ENCODE measurements at regions not wholly inside any gene's neighbourhood (a gene's known extent, or its start where the extent isn't known, plus 50 kb on each side); places are given as distances from the start of the nearest gene placed in this dataset.
A peak's percentile ranks its signal among the peaks of the same experiment; 100 is the strongest.

DNA sequence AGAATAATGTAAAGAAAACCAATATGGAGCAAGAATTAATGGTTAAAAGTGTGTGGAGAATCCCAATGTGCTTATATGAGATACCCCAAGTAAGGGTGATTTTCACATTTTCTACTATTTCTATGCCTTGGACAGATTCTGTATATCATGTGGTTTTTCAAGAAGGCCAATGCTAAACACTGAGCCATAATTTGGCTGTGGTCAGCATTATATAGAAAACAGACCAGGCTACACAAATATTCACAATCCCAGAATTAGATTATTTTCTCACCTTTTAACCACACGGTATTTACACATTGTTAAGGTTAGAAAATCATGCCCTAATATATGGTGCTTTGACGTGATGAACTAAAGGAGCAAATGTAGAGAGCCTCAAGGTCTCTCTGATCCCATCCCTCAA, 277.4 kb upstream of the LRATD1 start:
- Histone ChIP-seq H3K9me3 (ENCODE audit: control insufficient read depth, insufficient read depth, low read length) (no peaks in the 10 kb centered on the region), H3K4me3 (ENCODE audit: low read depth, low read length) (no peak overlapping the region), H3K27ac (ENCODE audit: low read depth, low read length) (no peak overlapping the region), H3K4me1 (ENCODE audit: control insufficient read depth, insufficient read depth, low read length) (no peaks in the 10 kb centered on the region), H3K36me3 (ENCODE audit: control insufficient read depth, insufficient read depth, low read length) (no peaks in the 10 kb centered on the region), H3K27me3 (ENCODE audit: control insufficient read depth, insufficient read depth, low read length) (no peaks in the 10 kb centered on the region)
- WGBS (ENCODE audit: insufficient coverage) = no CpG with 5 or more reads among the region's 2 CpGs
- no peak for DNase-seq (ENCODE audit: low read depth in 4 of 6, low spot score in 6 of 6)

DNA sequence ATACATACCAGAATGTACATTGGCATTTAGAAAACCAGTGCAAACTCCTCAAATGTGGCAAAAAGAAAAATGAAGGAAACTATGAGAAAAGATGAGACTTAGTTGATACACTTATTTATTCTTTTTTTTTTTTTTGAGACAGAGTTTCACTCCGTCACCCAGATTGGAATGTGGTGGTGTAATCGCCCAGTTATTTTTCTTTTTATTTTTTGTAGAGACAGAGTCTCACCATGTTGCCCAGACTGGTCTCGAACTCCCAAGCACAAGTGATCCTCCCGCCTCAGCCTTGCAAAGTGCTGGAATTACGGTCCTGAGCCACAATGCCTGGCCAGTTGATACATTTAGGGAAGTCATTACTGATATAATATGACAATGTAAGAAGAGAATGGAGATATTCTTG, 274.2 kb upstream of the LRATD1 start:
- H3K36me3 ChIP-seq (ENCODE audit: control insufficient read depth, insufficient read depth, low read length) = no peaks in the 10 kb centered on the region
- no peak overlapping the region for H3K4me3 ChIP-seq (ENCODE audit: low read depth, low read length)
- WGBS (ENCODE audit: insufficient coverage) = 100% methylated on average over 3 of the region's 5 CpGs
- no peaks in the 10 kb centered on the region for H3K27me3 ChIP-seq (ENCODE audit: control insufficient read depth, insufficient read depth, low read length)
- no peak overlapping the region for H3K27ac ChIP-seq (ENCODE audit: low read depth, low read length)
- no peaks in the 10 kb centered on the region for H3K9me3 ChIP-seq (ENCODE audit: control insufficient read depth, insufficient read depth, low read length)
- DNase-seq (ENCODE audit: low read depth in 4 of 6, low spot score in 6 of 6) = no peak
- H3K4me1 ChIP-seq (ENCODE audit: control insufficient read depth, insufficient read depth, low read length) = no peaks in the 10 kb centered on the region

DNA sequence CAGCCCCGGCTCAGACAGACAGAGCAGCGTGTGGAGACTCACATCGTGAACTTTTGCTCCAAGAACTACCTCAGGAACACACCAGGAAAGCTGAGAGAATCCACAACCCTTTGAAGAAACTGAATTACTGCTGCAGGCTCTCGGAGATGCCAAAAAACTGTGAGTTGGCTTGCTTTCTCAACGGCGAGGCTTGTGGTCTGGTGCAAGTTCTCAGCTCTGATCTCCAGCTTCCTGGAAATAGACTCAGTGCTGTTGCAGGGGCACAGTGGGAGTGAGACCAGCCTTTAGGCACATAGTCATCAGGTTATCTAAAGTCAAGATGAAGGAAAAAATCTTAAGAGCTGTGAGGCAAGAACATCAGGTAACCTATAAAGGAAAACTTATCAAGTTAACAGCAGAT, 273.7 kb upstream of the LRATD1 start:
- Histone ChIP-seq H3K9me3 (ENCODE audit: control insufficient read depth, insufficient read depth, low read length) (no peaks in the 10 kb centered on the region), H3K27ac (ENCODE audit: low read depth, low read length) (no peak overlapping the region), H3K27me3 (ENCODE audit: control insufficient read depth, insufficient read depth, low read length) (no peaks in the 10 kb centered on the region), H3K4me3 (ENCODE audit: low read depth, low read length) (no peak overlapping the region), H3K4me1 (ENCODE audit: control insufficient read depth, insufficient read depth, low read length) (no peaks in the 10 kb centered on the region), H3K36me3 (ENCODE audit: control insufficient read depth, insufficient read depth, low read length) (no peaks in the 10 kb centered on the region)
- 91% methylated on average over 6 of the region's 6 CpGs for WGBS (ENCODE audit: insufficient coverage)
- no peak for DNase-seq (ENCODE audit: low read depth in 4 of 6, low spot score in 6 of 6)

DNA sequence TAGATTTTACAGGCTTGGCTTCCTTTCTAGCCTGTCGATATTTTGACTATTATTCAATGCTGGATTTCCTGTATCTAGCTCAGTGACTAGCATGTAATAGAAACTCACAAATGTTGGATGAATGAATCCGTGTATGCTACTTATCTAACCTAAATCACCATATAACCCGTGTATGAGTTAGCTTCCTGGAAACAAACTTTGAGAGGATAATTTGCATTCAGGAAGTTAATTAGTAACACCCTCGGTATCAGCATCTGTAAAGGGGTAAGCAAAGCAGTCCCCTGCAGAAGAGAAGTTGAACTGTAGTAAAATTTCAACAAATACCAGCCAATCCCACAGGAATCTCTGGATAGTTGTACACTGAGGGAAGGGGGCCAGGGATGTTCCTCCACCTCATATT, 269.4 kb upstream of the LRATD1 start:
- no peak for DNase-seq (ENCODE audit: low read depth in 4 of 6, low spot score in 6 of 6)
- H3K4me1 ChIP-seq (ENCODE audit: control insufficient read depth, insufficient read depth, low read length) = no peaks in the 10 kb centered on the region
- H3K9me3 ChIP-seq (ENCODE audit: control insufficient read depth, insufficient read depth, low read length) = no peaks in the 10 kb centered on the region
- H3K36me3 ChIP-seq (ENCODE audit: control insufficient read depth, insufficient read depth, low read length) = no peaks in the 10 kb centered on the region
- no CpG with 5 or more reads among the region's 4 CpGs for WGBS (ENCODE audit: insufficient coverage)
- no peaks in the 10 kb centered on the region for H3K27me3 ChIP-seq (ENCODE audit: control insufficient read depth, insufficient read depth, low read length)
- no peak overlapping the region for H3K27ac ChIP-seq (ENCODE audit: low read depth, low read length)
- H3K4me3 ChIP-seq (ENCODE audit: low read depth, low read length) = no peak overlapping the region

DNA sequence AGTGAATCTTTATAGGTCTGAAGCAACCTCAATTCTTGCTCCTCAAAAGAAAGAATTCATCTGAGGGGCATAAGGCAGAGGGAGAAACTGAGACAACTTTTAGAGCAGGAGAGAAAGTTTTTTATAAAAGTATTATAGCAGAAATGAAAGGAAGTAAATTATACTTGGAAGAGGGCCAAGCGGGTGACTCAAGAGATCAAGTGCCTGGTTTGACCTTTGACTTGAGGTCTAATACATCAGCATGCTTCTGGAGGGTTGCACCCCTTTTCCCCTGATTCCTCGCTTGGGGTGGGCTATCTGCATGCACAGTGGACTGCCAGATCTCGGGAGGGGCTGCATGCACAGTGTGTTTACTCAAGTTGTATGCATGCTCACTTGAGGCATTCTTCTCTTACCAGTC, 268.5 kb upstream of the LRATD1 start:
- no peaks in the 10 kb centered on the region for H3K4me1 ChIP-seq (ENCODE audit: control insufficient read depth, insufficient read depth, low read length)
- H3K36me3 ChIP-seq (ENCODE audit: control insufficient read depth, insufficient read depth, low read length) = no peaks in the 10 kb centered on the region
- 100% methylated on average over 1 of the region's 3 CpGs for WGBS (ENCODE audit: insufficient coverage)
- no peak for DNase-seq (ENCODE audit: low read depth in 4 of 6, low spot score in 6 of 6)
- H3K27me3 ChIP-seq (ENCODE audit: control insufficient read depth, insufficient read depth, low read length) = no peaks in the 10 kb centered on the region
- no peak overlapping the region for H3K4me3 ChIP-seq (ENCODE audit: low read depth, low read length)
- no peaks in the 10 kb centered on the region for H3K9me3 ChIP-seq (ENCODE audit: control insufficient read depth, insufficient read depth, low read length)
- no peak overlapping the region for H3K27ac ChIP-seq (ENCODE audit: low read depth, low read length)

DNA sequence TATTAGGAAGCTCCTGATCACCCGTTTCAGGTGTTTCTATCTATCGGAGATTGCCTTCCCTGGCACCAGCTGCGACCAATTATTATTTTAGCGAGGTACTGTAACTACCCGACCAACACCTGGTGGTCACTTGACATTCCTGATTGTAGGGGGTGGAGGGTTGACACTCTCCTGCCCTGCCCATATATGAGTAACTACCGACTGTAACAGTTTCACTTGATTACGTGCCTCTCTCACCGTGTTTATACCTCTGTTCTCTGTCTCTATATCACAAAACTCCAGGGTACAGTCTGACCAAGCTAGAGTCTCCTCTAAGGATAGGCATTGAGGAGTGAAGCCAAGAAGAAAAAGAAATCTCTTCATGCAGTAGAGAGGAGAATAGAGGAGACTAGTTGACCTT, 268.0 kb upstream of the LRATD1 start:
- DNase-seq (ENCODE audit: low read depth in 4 of 6, low spot score in 6 of 6) = no peak
- no peaks in the 10 kb centered on the region for H3K4me1 ChIP-seq (ENCODE audit: control insufficient read depth, insufficient read depth, low read length)
- H3K27ac ChIP-seq (ENCODE audit: low read depth, low read length) = no peak overlapping the region
- H3K36me3 ChIP-seq (ENCODE audit: control insufficient read depth, insufficient read depth, low read length) = no peaks in the 10 kb centered on the region
- H3K9me3 ChIP-seq (ENCODE audit: control insufficient read depth, insufficient read depth, low read length) = no peaks in the 10 kb centered on the region
- 100% methylated on average over 2 of the region's 8 CpGs for WGBS (ENCODE audit: insufficient coverage)
- H3K27me3 ChIP-seq (ENCODE audit: control insufficient read depth, insufficient read depth, low read length) = no peaks in the 10 kb centered on the region
- H3K4me3 ChIP-seq (ENCODE audit: low read depth, low read length) = no peak overlapping the region

DNA sequence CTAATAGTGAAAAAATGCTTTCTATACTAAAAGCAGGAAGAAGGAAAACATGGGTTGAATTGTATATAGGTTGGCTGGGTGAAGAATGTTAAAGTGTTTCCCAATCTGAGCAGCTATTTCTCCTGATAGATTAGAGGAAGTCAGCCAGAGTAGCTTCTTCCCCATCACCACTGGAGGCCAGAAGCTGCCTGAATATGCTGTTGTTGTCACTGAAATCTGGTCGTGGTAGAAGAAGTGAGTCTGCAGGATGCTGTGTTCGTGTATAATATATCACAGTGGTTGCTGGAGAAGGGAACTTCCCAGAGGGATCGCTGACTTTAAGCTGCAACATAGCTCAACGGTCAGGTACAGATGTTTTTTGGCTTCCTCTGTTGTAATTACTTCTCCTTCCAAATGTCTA, 247.5 kb upstream of the LRATD1 start:
- 10% methylated on average over 2 of the region's 4 CpGs for WGBS (ENCODE audit: insufficient coverage)
- no peaks in the 10 kb centered on the region for H3K9me3 ChIP-seq (ENCODE audit: control insufficient read depth, insufficient read depth, low read length)
- H3K27me3 ChIP-seq (ENCODE audit: control insufficient read depth, insufficient read depth, low read length) = no peaks in the 10 kb centered on the region
- DNase-seq (ENCODE audit: low read depth in 4 of 6, low spot score in 6 of 6) = peak in 4 of 6 donors; percentile 7 to 82 (median 11)
- no peaks in the 10 kb centered on the region for H3K36me3 ChIP-seq (ENCODE audit: control insufficient read depth, insufficient read depth, low read length)
- no peaks in the 10 kb centered on the region for H3K4me1 ChIP-seq (ENCODE audit: control insufficient read depth, insufficient read depth, low read length)
- H3K4me3 ChIP-seq (ENCODE audit: low read depth, low read length) = no peak overlapping the region
- H3K27ac ChIP-seq (ENCODE audit: low read depth, low read length) = no peak overlapping the region

DNA sequence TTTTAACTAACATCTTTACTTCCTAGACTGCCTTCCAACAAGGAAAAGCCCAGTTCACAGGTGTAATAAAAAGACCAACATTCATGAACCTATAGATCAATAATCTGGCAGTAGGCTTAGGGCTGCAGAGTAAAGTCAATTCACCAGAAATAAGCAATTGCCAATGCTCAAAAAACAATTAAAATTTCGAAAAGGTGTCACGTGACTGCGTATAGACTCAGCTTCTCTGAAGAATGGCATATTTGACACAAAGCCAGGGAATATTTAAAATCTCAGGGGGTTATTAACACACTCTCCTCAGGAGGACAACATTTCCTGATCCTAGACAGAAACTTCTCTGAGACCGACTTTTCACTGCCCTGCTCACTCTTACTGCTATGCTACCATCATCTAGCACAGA, 245.2 kb upstream of the LRATD1 start:
- H3K27ac ChIP-seq (ENCODE audit: low read depth, low read length) = no peak overlapping the region
- no peaks in the 10 kb centered on the region for H3K9me3 ChIP-seq (ENCODE audit: control insufficient read depth, insufficient read depth, low read length)
- no peaks in the 10 kb centered on the region for H3K36me3 ChIP-seq (ENCODE audit: control insufficient read depth, insufficient read depth, low read length)
- WGBS (ENCODE audit: insufficient coverage) = 97% methylated on average over 4 of the region's 4 CpGs
- H3K27me3 ChIP-seq (ENCODE audit: control insufficient read depth, insufficient read depth, low read length) = no peaks in the 10 kb centered on the region
- no peak for DNase-seq (ENCODE audit: low read depth in 4 of 6, low spot score in 6 of 6)
- no peak overlapping the region for H3K4me3 ChIP-seq (ENCODE audit: low read depth, low read length)
- no peaks in the 10 kb centered on the region for H3K4me1 ChIP-seq (ENCODE audit: control insufficient read depth, insufficient read depth, low read length)

DNA sequence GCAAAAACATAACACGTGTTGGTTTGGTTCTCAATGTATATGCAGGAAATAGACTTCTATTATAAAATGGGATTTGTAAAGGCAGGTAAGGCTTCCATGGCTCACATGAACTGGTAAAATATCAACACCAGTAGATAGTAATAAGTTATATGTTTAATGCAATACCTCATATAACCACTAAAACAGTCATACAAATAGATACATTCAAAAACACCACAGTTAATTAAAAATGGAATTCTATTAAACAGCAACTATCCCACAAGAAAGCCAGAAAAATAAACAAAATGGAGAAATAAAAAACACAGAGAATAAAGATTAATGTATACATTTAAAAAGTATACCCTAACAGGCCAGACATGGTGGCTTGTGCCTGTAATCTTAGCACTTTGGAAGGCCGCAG, 243.8 kb upstream of the LRATD1 start:
- Histone ChIP-seq H3K27me3 (ENCODE audit: control insufficient read depth, insufficient read depth, low read length) (no peaks in the 10 kb centered on the region), H3K27ac (ENCODE audit: low read depth, low read length) (no peak overlapping the region), H3K9me3 (ENCODE audit: control insufficient read depth, insufficient read depth, low read length) (no peaks in the 10 kb centered on the region), H3K36me3 (ENCODE audit: control insufficient read depth, insufficient read depth, low read length) (no peaks in the 10 kb centered on the region), H3K4me3 (ENCODE audit: low read depth, low read length) (no peak overlapping the region), H3K4me1 (ENCODE audit: control insufficient read depth, insufficient read depth, low read length) (no peaks in the 10 kb centered on the region)
- WGBS (ENCODE audit: insufficient coverage) = no CpG with 5 or more reads among the region's 2 CpGs
- DNase-seq (ENCODE audit: low read depth in 4 of 6, low spot score in 6 of 6) = no peak

DNA sequence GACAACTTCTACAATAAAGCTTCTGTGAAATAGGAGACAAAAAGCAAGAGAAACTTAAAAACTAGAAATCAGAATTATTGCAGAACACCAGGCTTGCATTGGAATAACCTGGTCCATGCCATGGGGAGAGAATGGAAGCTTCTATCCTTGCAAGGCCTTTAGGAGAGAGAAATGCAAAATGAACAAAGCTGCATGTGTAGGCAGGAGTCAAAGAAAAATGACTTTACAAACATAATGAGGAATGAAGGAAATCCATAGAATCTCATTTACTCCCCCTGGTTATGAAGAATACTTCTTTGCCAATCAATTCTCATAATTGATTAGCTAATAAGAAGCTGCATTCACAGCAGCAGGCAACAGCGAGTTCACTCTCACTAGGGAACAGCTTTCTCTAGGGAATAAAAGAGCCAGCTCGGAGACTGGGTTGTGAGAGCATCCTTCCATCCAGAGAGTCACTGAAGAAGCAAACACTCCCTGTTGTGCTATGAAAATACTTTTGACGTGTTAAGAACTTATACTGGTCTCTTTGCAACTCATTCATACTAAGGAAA, 235.9 kb upstream of the LRATD1 start:
- WGBS (ENCODE audit: insufficient coverage) = no CpG with 5 or more reads among the region's 3 CpGs
- H3K27me3 ChIP-seq (ENCODE audit: control insufficient read depth, insufficient read depth, low read length) = no peaks in the 10 kb centered on the region
- no peak overlapping the region for H3K4me3 ChIP-seq (ENCODE audit: low read depth, low read length)
- peak in 1 of 6 donors; percentile 52 for DNase-seq (ENCODE audit: low read depth in 4 of 6, low spot score in 6 of 6)
- H3K27ac ChIP-seq (ENCODE audit: low read depth, low read length) = no peak overlapping the region
- no peaks in the 10 kb centered on the region for H3K9me3 ChIP-seq (ENCODE audit: control insufficient read depth, insufficient read depth, low read length)
- H3K4me1 ChIP-seq (ENCODE audit: control insufficient read depth, insufficient read depth, low read length) = no peaks in the 10 kb centered on the region
- no peaks in the 10 kb centered on the region for H3K36me3 ChIP-seq (ENCODE audit: control insufficient read depth, insufficient read depth, low read length)

Data from spinal cord (tissue), 9 donors.